ENCODE measurements at regions not wholly inside any gene's neighbourhood (a gene's known extent, or its start where the extent isn't known, plus 50 kb on each side); places are given as distances from the start of the nearest gene placed in this dataset.

DNA sequence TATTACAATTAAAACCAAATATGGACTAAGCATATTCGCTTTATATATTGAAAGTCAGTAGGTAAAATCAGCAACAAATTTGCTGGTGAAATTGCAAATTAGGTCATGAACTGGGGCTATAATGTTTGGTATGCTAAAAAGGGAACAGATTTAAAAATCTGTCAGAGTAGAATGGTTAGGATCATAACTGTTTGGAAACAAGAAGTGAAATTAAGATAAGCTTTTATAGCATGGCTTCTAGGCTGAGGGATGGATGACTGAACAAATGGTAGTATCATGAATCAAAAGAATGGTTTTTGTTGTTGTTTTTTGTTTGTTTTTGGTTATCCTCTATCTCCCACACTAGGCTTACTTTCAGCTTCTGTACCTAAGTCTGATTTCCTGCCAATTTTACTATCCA lies 1090.4 kb downstream of the PCDH9 start:
- Histone ChIP-seq H3K4me1 (ENCODE audit: insufficient read depth, low read length) (peaks cover 19% of the 10 kb centered on the region), H3K4me2 (ENCODE audit: low read depth, low read length) (no peak overlapping the region), H3K36me3 (replicated peaks in 1 of 2; ENCODE audit: control insufficient read depth in 1 of 2, insufficient read depth in 2 of 2, low read length in 2 of 2) (no peaks in the 10 kb centered on the region), H3K27me3 (ENCODE audit: control insufficient read depth in 1 of 2, insufficient read depth in 2 of 2, low read length in 2 of 2) (no peaks in the 10 kb centered on the region; a peak in 1 of 5 replicates), H3K27ac (ENCODE audit: extremely low read length, insufficient read depth, low read length) (no peak overlapping the region), H3K4me3 (replicated peaks in 1 of 3; ENCODE audit: insufficient read depth in 1 of 3, low read depth in 2 of 3, low read length in 3 of 3) (no peak overlapping the region), H3K9ac (ENCODE audit: insufficient read depth, low read depth, low read length) (no peak overlapping the region), H3K9me3 (ENCODE audit: low read length) (peaks cover 5% of the 10 kb centered on the region), H4K20me1 (ENCODE audit: insufficient read depth, low read length) (no peaks in the 10 kb centered on the region), H3K79me2 (ENCODE audit: insufficient read depth, low read length) (no peaks in the 10 kb centered on the region), H2AFZ (ENCODE audit: low read length) (no peak overlapping the region)
- intact Hi-C loops (cut with micrococcal nuclease; ENCODE audit: unreplicated experiment) = no loop called here
- no peak for DNase-seq (ENCODE audit: low spot score)
- in situ Hi-C loops (cut with HindIII; ENCODE audit: extremely low pct_ligation_motif_present, low pct_unique_long_range_greater_than_20kb) = no loop called here
- no TSS peak for BruUV-seq (replicated peaks)
- ChIA-PET POLR2A (no interaction called here), CTCF (ENCODE audit: low intra/inter-chr PET ratio, low total read pairs) (no interaction called here)
- TF ChIP-seq ZNF709 (CRISPR knock-in tag; IDR thresholded peaks at IDR 0.05) (no peak), SATB2 (CRISPR knock-in tag; IDR thresholded peaks at IDR 0.05) (no peak), REL (CRISPR knock-in tag; conservative IDR thresholded peaks at IDR 0.05) (no peak)
- TF ChIP-seq, protein P1, sequence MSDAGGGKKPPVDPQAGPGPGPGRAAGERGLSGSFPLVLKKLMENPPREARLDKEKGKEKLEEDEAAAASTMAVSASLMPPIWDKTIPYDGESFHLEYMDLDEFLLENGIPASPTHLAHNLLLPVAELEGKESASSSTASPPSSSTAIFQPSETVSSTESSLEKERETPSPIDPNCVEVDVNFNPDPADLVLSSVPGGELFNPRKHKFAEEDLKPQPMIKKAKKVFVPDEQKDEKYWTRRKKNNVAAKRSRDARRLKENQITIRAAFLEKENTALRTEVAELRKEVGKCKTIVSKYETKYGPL (CRISPR knock-in tag; IDR thresholded peaks at IDR 0.05) = no peak
- no peak for FAIRE-seq
- ATAC-seq = no peak
- 3% methylated on average over 1 of the region's 1 CpG for WGBS (ENCODE audit: low lambda C conversion rate)

DNA sequence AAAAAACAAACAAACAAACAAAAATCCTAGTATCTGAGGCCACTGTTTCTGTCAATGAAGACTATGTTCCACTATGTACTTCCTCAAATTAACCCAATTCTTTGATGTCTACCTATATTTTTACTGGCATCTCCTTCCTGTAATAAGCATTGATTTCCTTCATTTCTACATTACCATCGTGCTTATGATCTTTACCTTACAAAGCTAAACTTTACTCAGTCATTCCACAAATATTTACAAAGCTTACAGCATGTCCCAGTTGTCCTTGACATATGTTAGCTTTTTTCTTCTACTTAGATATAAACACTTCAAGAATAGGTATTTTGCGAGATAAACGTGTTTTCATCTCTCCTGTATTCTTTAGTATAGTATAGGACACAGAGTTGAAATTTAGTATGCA lies 1090.9 kb downstream of the PCDH9 start:
- Histone ChIP-seq H3K9me3 (ENCODE audit: low read length) (peaks cover 5% of the 10 kb centered on the region), H3K4me1 (ENCODE audit: insufficient read depth, low read length) (peaks cover 19% of the 10 kb centered on the region), H3K79me2 (ENCODE audit: insufficient read depth, low read length) (no peaks in the 10 kb centered on the region), H3K4me2 (ENCODE audit: low read depth, low read length) (no peak overlapping the region), H3K27me3 (ENCODE audit: control insufficient read depth in 1 of 2, insufficient read depth in 2 of 2, low read length in 2 of 2) (no peaks in the 10 kb centered on the region; a peak in 1 of 5 replicates), H2AFZ (ENCODE audit: low read length) (no peak overlapping the region), H3K4me3 (replicated peaks in 1 of 3; ENCODE audit: insufficient read depth in 1 of 3, low read depth in 2 of 3, low read length in 3 of 3) (no peak overlapping the region), H4K20me1 (ENCODE audit: insufficient read depth, low read length) (no peaks in the 10 kb centered on the region), H3K27ac (ENCODE audit: extremely low read length, insufficient read depth, low read length) (no peak overlapping the region), H3K9ac (ENCODE audit: insufficient read depth, low read depth, low read length) (no peak overlapping the region), H3K36me3 (replicated peaks in 1 of 2; ENCODE audit: control insufficient read depth in 1 of 2, insufficient read depth in 2 of 2, low read length in 2 of 2) (no peaks in the 10 kb centered on the region)
- intact Hi-C loops (cut with micrococcal nuclease; ENCODE audit: unreplicated experiment) (no loop called here), in situ Hi-C loops (cut with HindIII; ENCODE audit: extremely low pct_ligation_motif_present, low pct_unique_long_range_greater_than_20kb) (no loop called here)
- FAIRE-seq = no peak
- BruUV-seq (replicated peaks) = no TSS peak
- ChIA-PET CTCF (ENCODE audit: low intra/inter-chr PET ratio, low total read pairs) (no interaction called here), POLR2A (no interaction called here)
- ATAC-seq = peak; percentile 41; the same call in 2 of the 3 replicates
- under 1% methylated on average over 3 of the region's 3 CpGs for WGBS (ENCODE audit: low lambda C conversion rate)
- DNase-seq (ENCODE audit: low spot score) = peak; percentile 1
- TF ChIP-seq FOXP1 (IDR thresholded peaks at IDR 0.05) (no peak), FOXP1 (CRISPR knock-in tag; IDR thresholded peaks at IDR 0.05) (peak; percentile 50; the same call in 1 of the 2 replicates), ZSCAN9 (CRISPR knock-in tag; IDR thresholded peaks at IDR 0.05; ENCODE audit: borderline replicate concordance) (no peak), PHF21A (CRISPR knock-in tag; IDR thresholded peaks at IDR 0.05) (no peak), HHEX (CRISPR knock-in tag; IDR thresholded peaks at IDR 0.05) (peak; percentile 40; the same call in 1 of the 2 replicates), FOXA3 (CRISPR knock-in tag; IDR thresholded peaks at IDR 0.05) (peak; percentile 58), GATAD2A (CRISPR knock-in tag; IDR thresholded peaks at IDR 0.05) (peak; percentile 43; the same call in 1 of the 2 replicates), RARA (CRISPR knock-in tag; IDR thresholded peaks at IDR 0.05) (0 out of 2 replicates have a peak, but pooled peaks have one; percentile 28), PHF8 (CRISPR knock-in tag; IDR thresholded peaks at IDR 0.05) (no peak)
- TF ChIP-seq, protein P2, sequence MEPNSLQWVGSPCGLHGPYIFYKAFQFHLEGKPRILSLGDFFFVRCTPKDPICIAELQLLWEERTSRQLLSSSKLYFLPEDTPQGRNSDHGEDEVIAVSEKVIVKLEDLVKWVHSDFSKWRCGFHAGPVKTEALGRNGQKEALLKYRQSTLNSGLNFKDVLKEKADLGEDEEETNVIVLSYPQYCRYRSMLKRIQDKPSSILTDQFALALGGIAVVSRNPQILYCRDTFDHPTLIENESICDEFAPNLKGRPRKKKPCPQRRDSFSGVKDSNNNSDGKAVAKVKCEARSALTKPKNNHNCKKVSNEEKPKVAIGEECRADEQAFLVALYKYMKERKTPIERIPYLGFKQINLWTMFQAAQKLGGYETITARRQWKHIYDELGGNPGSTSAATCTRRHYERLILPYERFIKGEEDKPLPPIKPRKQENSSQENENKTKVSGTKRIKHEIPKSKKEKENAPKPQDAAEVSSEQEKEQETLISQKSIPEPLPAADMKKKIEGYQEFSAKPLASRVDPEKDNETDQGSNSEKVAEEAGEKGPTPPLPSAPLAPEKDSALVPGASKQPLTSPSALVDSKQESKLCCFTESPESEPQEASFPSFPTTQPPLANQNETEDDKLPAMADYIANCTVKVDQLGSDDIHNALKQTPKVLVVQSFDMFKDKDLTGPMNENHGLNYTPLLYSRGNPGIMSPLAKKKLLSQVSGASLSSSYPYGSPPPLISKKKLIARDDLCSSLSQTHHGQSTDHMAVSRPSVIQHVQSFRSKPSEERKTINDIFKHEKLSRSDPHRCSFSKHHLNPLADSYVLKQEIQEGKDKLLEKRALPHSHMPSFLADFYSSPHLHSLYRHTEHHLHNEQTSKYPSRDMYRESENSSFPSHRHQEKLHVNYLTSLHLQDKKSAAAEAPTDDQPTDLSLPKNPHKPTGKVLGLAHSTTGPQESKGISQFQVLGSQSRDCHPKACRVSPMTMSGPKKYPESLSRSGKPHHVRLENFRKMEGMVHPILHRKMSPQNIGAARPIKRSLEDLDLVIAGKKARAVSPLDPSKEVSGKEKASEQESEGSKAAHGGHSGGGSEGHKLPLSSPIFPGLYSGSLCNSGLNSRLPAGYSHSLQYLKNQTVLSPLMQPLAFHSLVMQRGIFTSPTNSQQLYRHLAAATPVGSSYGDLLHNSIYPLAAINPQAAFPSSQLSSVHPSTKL (CRISPR knock-in tag; IDR thresholded peaks at IDR 0.05) = peak; percentile 52
- TF ChIP-seq, protein P3, sequence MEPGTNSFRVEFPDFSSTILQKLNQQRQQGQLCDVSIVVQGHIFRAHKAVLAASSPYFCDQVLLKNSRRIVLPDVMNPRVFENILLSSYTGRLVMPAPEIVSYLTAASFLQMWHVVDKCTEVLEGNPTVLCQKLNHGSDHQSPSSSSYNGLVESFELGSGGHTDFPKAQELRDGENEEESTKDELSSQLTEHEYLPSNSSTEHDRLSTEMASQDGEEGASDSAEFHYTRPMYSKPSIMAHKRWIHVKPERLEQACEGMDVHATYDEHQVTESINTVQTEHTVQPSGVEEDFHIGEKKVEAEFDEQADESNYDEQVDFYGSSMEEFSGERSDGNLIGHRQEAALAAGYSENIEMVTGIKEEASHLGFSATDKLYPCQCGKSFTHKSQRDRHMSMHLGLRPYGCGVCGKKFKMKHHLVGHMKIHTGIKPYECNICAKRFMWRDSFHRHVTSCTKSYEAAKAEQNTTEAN (CRISPR knock-in tag; conservative IDR thresholded peaks at IDR 0.05) = no peak
- TF ChIP-seq, protein P4, sequence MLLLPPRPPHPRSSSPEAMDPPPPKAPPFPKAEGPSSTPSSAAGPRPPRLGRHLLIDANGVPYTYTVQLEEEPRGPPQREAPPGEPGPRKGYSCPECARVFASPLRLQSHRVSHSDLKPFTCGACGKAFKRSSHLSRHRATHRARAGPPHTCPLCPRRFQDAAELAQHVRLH (CRISPR knock-in tag; IDR thresholded peaks at IDR 0.05; ENCODE audit: borderline replicate concordance, low read depth) = no peak
